Ovary (tissue), 7 donors: ENCODE measurements at regions not wholly inside any gene's neighbourhood (a gene's known extent, or its start where the extent isn't known, plus 50 kb on each side); places are given as distances from the start of the nearest gene placed in this dataset.

Experiments used
- DNase-seq, 5 donors: peaks; one replicate each; pipeline ENCODE4 v3.0.0-alpha.2; 2019 to 2020
- H3K27ac ChIP-seq, 2 donors: fragments of 200-600 bp; one replicate each; pipeline versions ENCODE4 v1.5.1 to v1.8.0; 2019 to 2022
- H3K27me3 ChIP-seq: fragments of 200-600 bp; one replicate; pipeline ENCODE4 v1.8.0; 2022
- H3K36me3 ChIP-seq: fragments of 200-600 bp; sonication (generic); one replicate; pipeline ENCODE4 v1.5.1; 2019
- H3K4me1 ChIP-seq: one replicate; pipeline ENCODE4 v1.8.1; 2013; ENCODE audit warnings: mild to moderate bottlenecking, moderate library complexity; ENCODE audit not compliant: insufficient read depth
- H3K4me3 ChIP-seq: fragments of 200-600 bp; sonication (generic); one replicate; pipeline ENCODE4 v1.5.1; 2017
- H3K9me3 ChIP-seq, 2 donors: fragments of 200-600 bp in 1 of 2; sonication (generic) in 1 of 2; one replicate each; pipeline versions ENCODE4 v1.5.1 to v1.8.1; 2013 to 2019; ENCODE audit warnings: mild to moderate bottlenecking in 1 of 2, moderate library complexity in 1 of 2
- EP300 ChIP-seq: sonication (generic); formaldehyde crosslinking; IDR thresholded peaks from one replicate; pipeline ENCODE4 v1.6.1; 2017; ENCODE audit warnings: antibody characterized with exemption
- POLR2A ChIP-seq: fragments of 450-650 bp; IDR thresholded peaks from one replicate; pipeline ENCODE4 v1.6.1; 2017; ENCODE audit warnings: antibody characterized with exemption, mild to moderate bottlenecking, moderate library complexity
- WGBS, 3 donors: extraction: QIAGEN DNeasy Blood & Tissue Kit in 1 of 3; methylation state at CpG; one replicate each; pipeline versions ENCODE4 v1.1.5 to v1.1.7; 2013 to 2017; 5-methylcytosine and 5-hydroxymethylcytosine counted together
- intact Hi-C, 4 donors: fragments of 100-400 bp; cut with DNase I; formaldehyde crosslinking; loops; one replicate each; pipeline versions ENCODE4 v1.11.0 to v1.15.1; 2022 to 2023
- TF ChIP-seq, protein P1 (sequence below), 3 donors: fragments of 450-650 bp in 2 of 3; fragments of 200-600 bp in 1 of 3; IDR thresholded peaks; one replicate each; pipeline versions ENCODE4 v1.5.1 to v1.8.0; 2016 to 2022; ENCODE audit warnings: antibody characterized with exemption in 3 of 3, mild to moderate bottlenecking in 1 of 3
- donor health status: DM: no; HTN: no; CAD: no; lungs with moderate emphysema.
- donor health status: DM: no; HTN: no; CAD: no.
- donor health status: Bipolar disorder and iron deficiency.
- donor health status: DM: no; HTN: no; CAD: no.
- donor health status: DM: yes; HTN: yes; CAD: no.

DNA sequence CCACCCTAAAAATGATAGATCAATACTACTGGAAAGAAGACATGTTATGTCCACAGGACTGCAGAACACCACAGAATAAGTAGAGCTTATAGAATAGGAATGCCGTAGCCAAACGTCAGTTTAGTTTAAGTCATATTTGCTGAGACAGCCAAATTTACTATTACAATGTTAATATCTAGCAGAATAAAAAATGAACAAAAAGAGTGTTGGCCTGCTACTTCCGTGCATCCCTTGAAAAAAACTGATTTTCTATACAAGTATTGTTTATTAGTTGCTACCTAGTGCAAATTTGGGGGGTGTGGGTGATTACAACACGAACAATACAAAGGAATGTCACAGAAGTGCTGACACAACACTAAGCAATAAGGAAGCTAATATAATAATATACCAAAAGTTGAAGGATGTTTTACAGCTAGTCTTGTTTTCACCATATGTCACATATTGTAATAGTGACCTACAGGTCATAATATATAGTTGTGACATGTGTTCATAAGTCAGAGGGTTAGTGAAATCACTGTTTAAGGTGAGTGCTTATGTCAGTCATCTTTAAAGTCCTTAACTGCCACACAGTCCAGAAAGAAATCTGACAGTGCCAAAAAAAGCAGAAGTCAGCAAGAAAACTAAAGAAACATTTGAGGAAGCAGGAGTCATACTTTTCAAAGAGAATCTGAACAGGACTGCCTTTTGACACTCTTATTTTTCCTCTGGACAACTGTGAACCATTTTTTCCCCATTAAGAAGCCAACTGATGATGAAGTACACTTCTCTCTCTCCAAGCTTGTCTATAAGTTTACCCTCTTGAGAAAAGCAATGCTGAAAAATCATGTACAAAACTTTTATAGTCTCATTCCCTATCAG, 376.4 kb downstream of the ZEB2 start:
- Histone ChIP-seq H3K4me1 (no peaks in the 10 kb centered on the region), H3K27ac (no peak overlapping the region), H3K9me3 (no peaks in the 10 kb centered on the region), H3K36me3 (no peaks in the 10 kb centered on the region), H3K27me3 (no peaks in the 10 kb centered on the region), H3K4me3 (no peak overlapping the region)
- TF ChIP-seq POLR2A (no peak), EP300 (no peak)
- TF ChIP-seq, protein P1, sequence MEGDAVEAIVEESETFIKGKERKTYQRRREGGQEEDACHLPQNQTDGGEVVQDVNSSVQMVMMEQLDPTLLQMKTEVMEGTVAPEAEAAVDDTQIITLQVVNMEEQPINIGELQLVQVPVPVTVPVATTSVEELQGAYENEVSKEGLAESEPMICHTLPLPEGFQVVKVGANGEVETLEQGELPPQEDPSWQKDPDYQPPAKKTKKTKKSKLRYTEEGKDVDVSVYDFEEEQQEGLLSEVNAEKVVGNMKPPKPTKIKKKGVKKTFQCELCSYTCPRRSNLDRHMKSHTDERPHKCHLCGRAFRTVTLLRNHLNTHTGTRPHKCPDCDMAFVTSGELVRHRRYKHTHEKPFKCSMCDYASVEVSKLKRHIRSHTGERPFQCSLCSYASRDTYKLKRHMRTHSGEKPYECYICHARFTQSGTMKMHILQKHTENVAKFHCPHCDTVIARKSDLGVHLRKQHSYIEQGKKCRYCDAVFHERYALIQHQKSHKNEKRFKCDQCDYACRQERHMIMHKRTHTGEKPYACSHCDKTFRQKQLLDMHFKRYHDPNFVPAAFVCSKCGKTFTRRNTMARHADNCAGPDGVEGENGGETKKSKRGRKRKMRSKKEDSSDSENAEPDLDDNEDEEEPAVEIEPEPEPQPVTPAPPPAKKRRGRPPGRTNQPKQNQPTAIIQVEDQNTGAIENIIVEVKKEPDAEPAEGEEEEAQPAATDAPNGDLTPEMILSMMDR (IDR thresholded peaks at IDR 0.05), result no peak
- WGBS, 3 donors, result 86 to 91% (median 90%) methylated on average over 4 of the region's 4 CpGs
- DNase-seq, result no peak
- intact Hi-C loops, result no loop called here

DNA sequence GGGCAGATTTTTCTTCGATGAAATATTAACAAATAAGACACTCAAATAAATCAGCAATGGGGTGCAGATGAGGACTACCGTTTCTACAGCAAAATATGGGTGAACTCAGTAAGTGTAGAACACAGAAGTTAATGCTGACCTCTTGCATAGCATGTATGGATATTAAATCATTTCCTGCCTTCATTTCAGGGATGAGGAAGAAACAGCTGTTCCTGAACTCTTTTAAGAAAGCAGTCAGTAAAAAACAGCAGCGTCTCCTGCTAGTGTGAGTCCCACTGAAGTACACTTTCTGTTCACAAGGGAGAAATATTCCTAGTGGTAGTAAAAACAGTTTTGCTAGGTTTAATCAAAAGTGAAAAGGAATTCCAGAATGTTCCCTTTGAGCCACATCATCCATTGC, 379.0 kb downstream of the ZEB2 start:
- Histone ChIP-seq H3K27me3 (no peaks in the 10 kb centered on the region), H3K4me3 (no peak overlapping the region), H3K36me3 (no peaks in the 10 kb centered on the region), H3K27ac (no peak overlapping the region), H3K9me3 (no peaks in the 10 kb centered on the region), H3K4me1 (no peaks in the 10 kb centered on the region)
- no peak for DNase-seq
- TF ChIP-seq, protein P1 (IDR thresholded peaks at IDR 0.05), result no peak
- TF ChIP-seq EP300 (no peak), POLR2A (no peak)
- whole genome bisulfite sequencing, 3 donors, result 82 to 88% (median 87%) methylated on average over 3 of the region's 3 CpGs
- intact Hi-C loops, result no loop called here

DNA sequence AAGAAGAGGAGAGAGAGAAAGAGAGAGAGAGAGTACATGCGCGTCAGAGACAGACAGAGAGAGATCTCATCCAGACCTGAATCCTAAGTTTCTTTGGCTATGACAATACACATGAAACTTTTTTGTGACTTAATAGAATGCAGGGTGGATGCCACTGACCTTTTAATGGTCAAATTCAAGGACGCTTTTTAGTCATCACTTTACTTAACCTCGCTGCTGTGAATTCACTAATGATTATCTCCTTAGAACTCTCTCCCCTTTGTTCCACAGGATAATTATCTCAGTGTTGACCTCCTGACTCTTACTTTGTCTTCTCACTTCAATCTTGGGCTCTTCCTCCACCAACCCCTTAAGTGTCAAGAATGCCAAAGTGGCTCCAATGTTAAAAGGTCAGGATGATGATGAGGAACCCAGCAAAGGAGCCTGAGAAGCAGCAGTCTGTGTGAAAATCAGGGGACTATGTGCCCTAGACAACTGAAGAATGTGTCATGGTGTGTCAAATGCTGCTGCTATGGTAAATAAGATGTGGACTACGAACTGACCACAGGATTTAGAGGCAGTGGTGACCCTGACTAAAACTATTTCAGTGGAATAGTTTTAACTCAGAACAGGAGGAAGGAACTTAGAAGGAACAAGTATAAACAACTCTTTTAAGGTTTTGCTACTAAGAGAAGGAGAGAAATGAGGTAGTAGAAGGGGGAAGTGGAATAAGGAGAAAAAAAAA, 382.1 kb downstream of the ZEB2 start:
- intact Hi-C loops, result no loop called here
- Histone ChIP-seq H3K9me3 (no peaks in the 10 kb centered on the region), H3K27me3 (no peaks in the 10 kb centered on the region), H3K4me1 (no peaks in the 10 kb centered on the region), H3K27ac (no peak overlapping the region), H3K4me3 (no peak overlapping the region), H3K36me3 (no peaks in the 10 kb centered on the region)
- DNase-seq, result no peak
- TF ChIP-seq, protein P1 (IDR thresholded peaks at IDR 0.05), result no peak
- TF ChIP-seq EP300 (no peak), POLR2A (no peak)
- 96 to 98% (median 96%) methylated on average over 5 of the region's 5 CpGs for WGBS, 3 donors

DNA sequence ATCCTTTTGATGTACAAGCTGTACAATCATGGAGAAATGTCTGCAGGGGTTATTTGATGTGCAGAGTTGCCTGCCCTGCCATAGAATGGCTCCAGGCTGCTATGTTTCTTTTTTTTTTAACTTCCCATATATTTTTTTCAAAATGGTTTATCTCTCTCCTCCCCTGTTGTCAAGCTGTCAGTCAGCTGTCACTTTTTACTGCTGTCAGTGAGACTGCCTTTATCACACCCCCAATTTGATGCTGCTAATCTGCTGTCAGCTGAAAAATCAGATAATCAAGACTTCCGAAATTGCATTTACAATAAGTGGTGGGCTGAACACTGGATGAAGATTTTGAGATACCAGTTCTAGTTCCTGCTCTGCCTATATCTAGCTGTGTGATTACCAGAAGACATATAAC, 382.6 kb downstream of the ZEB2 start:
- intact Hi-C loops, result no loop called here
- no peaks in the 10 kb centered on the region for H3K9me3 ChIP-seq
- no peaks in the 10 kb centered on the region for H3K4me1 ChIP-seq
- TF ChIP-seq POLR2A (no peak), EP300 (no peak)
- TF ChIP-seq, protein P1 (IDR thresholded peaks at IDR 0.05), result no peak
- no peaks in the 10 kb centered on the region for H3K36me3 ChIP-seq
- no peaks in the 10 kb centered on the region for H3K27me3 ChIP-seq
- no peak overlapping the region for H3K27ac ChIP-seq
- no peak overlapping the region for H3K4me3 ChIP-seq
- no peak for DNase-seq
- WGBS, 3 donors, result 96 to 97% (median 97%) methylated on average over 1 of the region's 1 CpG
